ENCODE measurements at regions not wholly inside any gene's neighbourhood (a gene's known extent, or its start where the extent isn't known, plus 50 kb on each side); places are given as distances from the start of the nearest gene placed in this dataset.

GRCh38 chr4:145283909-145284308 is 103.5 kb upstream of the OTUD4 start:
- no peak for TF ChIP-seq POLR2AphosphoS5 (IDR thresholded peaks at IDR 0.05; ENCODE audit: low read depth, low read length)
- no peak for TF ChIP-seq REST (IDR thresholded peaks at IDR 0.05; ENCODE audit: insufficient read depth in 1 of 2, low read depth in 2 of 2, low read length in 1 of 2)
- TF ChIP-seq SIN3A (IDR thresholded peaks at IDR 0.05; ENCODE audit: borderline replicate concordance, insufficient read depth, low read depth, low read length) = no peak
- no peak for TF ChIP-seq CTCF (IDR thresholded peaks at IDR 0.05)
- TF ChIP-seq TCF7L2 (IDR thresholded peaks at IDR 0.05; ENCODE audit: low read depth, low read length) = no peak

Measured in Panc1 (cell line).